ENCODE measurements at regions not wholly inside any gene's neighbourhood (a gene's known extent, or its start where the extent isn't known, plus 50 kb on each side); places are given as distances from the start of the nearest gene placed in this dataset.
A peak's percentile ranks its signal among the peaks of the same experiment; 100 is the strongest.

DNA sequence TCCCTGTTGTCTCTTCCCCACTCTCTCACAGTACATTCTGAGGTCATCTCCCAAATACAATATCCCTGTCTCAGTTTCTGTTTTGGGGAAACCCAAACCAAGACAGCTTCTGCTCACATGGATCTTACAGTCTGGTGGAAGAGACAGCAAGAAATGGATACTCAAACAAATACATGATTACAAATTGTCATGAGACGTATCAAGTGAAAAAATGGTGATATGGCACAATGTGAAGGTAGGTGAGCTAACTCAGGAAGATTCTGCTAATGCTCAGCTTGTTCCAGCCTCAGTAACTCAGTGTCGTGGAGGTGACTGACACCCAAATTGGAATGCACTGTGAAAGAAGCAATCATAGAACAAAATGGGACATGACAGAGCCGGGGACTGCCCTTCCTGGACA lies 68.3 kb downstream of the CHST1 start:
- DNase-seq, result no peak

- DNase-seq, result no peak
Observed at GRCh38 chr11:45596571-45596970, 68.9 kb downstream of the CHST1 start.

DNA sequence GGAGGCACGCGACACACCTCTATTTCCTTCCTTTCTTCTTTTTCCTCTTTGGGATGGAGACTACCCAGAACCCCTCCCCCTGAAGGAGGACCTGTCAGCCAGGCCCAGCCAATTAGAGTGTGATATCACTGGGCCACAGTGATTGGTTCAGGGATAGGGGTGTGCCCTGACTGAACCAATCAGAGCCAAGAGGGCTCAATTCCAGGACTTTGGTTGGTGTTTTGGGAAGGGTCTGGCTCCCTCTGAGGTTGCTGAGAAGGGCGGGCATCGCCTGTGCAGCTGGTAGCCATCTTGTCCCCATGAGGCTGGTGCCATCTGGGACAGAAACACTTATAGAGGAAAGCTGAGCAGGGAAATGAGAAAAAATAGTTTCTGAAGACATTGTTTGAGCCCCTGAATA lies 71.4 kb downstream of the CHST1 start:
- no peak for DNase-seq

DNA sequence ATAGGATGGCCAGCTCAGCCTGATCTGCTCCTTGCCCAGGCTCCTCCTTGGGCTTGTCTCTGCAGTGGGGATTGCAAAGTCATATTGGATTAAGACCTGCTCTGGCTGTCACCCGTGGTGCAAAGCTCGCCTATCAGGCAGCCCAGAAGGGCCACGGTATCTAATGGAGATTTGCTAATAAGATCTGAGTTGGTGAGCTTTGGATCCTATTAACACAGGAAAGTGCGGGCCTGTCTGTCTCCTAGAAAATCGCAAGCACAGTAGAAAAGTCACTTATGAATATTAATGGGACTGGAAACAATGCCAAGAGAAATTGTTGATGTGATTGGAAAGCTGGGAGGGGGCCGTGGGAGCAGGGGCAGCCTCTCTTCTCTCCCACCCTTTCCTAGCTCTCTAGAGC lies 72.8 kb downstream of the CHST1 start:
- DNase-seq, result no peak

GRCh38 chr11:45590743-45591142 lies 74.7 kb downstream of the CHST1 start:
- no peak for DNase-seq

DNA sequence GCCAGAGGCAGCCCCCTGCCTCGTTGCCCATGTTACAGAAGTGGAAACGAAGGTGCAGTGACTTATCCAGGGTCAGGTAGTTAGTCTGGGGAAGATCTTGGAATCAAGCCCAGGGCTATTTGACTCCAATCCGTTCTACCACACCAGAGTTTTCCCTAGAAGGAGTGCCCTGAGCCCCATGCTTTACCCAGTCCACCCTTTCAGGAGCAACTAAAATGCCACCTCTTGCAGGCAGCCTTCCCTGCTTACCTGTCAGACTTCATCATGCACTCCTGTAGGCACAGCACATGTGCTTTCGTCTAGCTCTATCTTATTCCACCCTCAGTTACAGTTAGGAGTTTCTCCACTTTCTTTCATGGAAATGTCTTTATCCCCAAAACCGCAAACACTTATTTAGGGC lies 80.2 kb downstream of the CHST1 start:
- no peak for DNase-seq

DNA sequence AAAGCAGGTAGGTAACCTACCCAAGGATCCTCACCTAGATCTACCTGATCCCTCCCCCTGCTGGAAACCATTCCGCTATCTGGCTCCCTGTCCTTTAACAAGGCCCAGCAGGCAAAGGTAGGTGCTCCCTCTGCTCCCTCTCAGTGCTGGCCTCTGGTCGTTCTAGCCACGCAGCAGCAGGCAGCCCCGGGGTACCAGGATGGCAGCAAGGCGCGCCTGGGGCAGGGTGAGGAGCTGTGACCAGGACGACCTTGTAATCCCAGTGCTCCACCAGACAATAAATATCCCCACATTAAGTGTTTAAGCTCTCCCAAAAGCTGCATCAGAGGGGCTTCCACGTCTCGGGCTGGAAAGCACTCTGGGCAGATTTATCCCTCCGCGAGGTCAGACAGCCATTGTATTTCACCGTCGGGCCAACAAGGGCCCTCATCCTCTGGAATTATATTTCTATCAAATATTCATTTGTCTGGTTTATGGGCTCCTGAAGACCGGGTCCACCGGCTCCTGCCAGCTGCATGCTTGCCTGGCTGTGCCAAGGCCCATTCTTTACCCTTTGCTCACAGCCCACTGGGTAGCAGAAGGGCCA lies 81.3 kb downstream of the CHST1 start:
- no peak for DNase-seq

- no peak for DNase-seq
Observed at GRCh38 chr11:45580399-45580798, 85.0 kb downstream of the CHST1 start.

GRCh38 chr11:45578316-45578715 lies 87.1 kb downstream of the CHST1 start:
- no peak for DNase-seq

DNA sequence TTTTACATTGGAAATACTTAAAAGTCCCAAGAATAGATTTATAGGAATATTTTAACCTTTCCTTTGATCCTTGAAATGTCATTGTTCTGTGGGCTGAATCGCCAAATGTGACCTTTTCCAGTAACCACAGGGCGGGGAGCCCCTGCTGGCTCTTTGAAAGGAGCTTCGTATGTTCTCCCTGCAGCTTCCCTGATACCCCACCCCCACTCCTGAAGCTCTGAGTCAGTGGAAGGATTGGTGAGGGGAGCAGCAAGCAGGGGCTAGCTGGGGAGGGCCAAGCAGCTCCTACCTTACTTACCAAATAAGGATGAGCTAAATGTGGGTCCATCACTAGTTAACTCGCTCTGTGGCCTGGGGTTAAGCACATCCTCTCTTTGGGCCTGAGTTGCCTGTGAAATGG lies 87.7 kb downstream of the CHST1 start:
- DNase-seq, result no peak

- no peak for DNase-seq
Observed at GRCh38 chr11:45576461-45577215, 88.8 kb downstream of the CHST1 start.

DNA sequence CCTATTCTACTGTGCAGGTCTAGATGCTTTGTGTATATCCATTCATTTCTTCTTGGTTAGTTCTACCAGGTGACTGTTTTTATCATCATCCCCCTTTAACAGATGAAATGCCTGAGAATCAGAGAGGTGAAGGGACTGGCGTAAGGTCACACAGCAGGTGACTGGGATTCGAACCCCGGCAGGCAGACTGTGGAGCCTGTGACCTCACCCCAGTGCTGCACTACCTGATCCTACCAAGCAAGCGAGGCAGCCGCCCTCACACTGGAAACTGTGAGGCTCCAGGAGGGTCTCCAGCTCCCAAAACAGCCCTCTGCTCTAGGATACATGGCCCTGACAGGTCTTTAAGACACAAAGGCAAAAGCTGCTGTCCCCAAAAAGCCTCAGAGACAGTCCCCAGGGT lies 91.7 kb downstream of the CHST1 start:
- no peak for DNase-seq

- DNase-seq, result no peak
Observed at GRCh38 chr11:45572354-45573123, 92.9 kb downstream of the CHST1 start.

DNA sequence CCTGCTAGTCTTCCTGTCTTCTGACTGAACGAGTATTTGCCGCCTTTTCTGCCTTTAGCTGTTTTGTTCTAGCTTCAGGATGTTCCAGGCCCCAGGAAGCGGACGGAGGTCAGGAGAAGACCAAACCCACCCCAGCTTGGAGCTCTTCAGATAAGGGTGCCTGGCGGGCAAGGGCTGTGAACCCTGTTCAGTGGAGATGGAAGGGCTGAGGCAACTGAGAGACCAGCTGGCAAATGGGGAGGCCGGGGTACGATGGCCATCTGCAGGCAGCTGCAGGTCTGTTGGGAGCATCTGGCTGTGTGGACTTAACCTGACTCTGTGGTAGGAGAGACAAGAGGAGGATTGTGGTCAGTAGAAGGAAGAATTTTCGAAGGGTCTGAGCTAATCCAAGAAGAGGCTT lies 95.6 kb downstream of the CHST1 start:
- DNase-seq, result no peak

DNA sequence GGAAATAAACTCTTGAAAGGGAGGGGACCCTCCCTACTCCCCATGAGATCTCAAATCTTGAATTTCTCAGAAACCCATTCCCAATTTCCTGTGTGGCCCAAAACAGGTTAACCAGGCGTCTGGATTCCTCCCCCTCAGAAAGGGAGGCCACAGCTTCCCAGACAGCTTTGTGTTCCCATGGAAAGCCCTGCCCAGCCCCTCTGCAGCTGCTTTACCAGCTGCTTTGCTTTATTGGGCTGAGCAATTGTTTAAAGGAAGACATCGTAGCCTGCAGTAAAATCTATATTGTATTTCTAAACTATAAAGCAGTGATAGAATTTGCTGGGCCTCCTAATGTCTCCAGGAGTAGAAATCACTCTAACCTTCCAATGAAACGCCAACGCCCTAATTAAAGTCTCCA lies 97.4 kb downstream of the CHST1 start:
- no peak for DNase-seq

DNA sequence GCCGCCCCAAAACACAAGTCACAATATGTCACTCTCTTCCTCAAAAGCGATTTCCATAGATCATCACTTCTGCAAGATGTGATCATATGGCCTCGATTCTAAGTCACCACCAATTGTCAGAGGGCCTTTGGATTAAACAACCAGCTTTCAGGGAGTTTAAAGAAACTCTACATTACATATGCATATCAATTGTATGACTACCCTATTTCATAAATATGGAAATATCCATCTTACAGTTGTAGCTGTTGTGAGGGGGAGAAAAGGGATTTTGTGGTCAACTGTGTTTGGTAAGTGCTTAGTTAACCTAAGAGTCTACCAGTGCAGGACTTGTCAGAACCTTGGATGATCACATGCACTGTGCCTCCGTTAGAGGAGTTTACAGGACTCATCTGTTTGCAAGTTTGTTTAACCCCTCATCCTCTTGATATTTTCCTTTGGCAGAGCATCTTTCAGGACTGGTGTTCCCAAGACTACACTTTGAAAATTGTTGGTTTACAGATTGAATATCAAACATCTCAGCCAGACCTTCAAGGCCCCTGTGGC lies 99.9 kb downstream of the CHST1 start:
- DNase-seq, result no peak

- no peak for DNase-seq
Observed at GRCh38 chr11:45563810-45564209, 101.6 kb downstream of the CHST1 start.

GRCh38 chr11:45563171-45563570 lies 102.3 kb downstream of the CHST1 start:
- no peak for DNase-seq

GRCh38 chr11:45560913-45561281 lies 104.5 kb downstream of the CHST1 start:
- peak; percentile 43 for DNase-seq

GRCh38 chr11:45560155-45560912 lies 105.1 kb downstream of the CHST1 start:
- peak; percentile 43 for DNase-seq

DNA sequence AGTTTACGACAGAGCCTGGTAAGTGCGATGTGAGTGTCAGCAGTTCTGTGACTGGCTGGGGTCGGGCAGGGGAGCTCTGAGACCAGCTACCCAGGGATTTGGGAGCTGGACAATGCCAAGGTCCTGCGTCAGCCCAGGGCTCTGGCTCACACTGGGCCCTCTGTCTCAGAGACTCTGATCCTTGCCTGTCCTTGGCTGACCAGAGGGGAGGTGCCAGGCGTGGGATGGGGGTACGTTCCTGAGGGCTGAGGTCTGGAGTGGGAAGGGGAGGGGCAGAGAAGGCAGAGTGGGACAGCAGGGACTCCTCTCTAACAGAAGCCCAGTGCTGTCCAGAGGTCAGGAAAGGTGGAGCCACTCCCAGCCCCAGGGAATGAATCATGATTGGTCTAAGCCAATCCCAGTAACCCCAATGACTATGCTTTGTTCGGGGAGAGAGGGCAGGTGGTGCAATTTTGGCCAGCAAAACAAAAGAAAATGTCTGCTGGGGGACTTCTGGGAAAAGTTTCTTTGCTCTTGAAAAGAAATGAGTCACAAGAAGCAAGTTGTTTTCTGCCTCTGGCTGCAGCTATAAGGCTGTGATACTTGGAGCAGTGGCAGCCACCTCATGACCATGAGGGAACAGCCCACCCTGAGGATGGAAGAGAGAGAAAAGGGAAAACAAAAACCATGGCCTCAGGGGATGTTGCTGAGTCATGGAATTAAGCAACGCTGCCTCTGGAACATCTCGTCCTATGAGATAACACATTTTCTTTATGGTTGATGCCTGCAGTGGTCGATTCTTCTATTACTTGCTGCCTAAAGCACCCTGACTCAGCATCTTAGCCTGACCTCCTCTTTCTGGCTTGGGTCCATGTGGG lies 108.3 kb downstream of the CHST1 start:
- DNase-seq, result no peak

Data from NCI-H748 treated with DMSO at 0.1 percent for 48 hours (cell line).